ENCODE measurements at regions not wholly inside any gene's neighbourhood (a gene's known extent, or its start where the extent isn't known, plus 50 kb on each side); places are given as distances from the start of the nearest gene placed in this dataset.

- TF ChIP-seq USF1 (IDR thresholded peaks at IDR 0.05; ENCODE audit: borderline replicate concordance, low read depth) (no peak), ELF1 (IDR thresholded peaks at IDR 0.05) (no peak), RFX5 (IDR thresholded peaks at IDR 0.05; ENCODE audit: low read length) (no peak), SMC3 (IDR thresholded peaks at IDR 0.05; ENCODE audit: low read depth, low read length) (no peak), ZBTB33 (IDR thresholded peaks at IDR 0.05; ENCODE audit: borderline replicate concordance, low read depth) (no peak), TEAD4 (IDR thresholded peaks at IDR 0.05; ENCODE audit: borderline replicate concordance, insufficient read depth) (no peak), SIN3A (IDR thresholded peaks at IDR 0.05; ENCODE audit: borderline replicate concordance, low read depth, low read length) (no peak), FOXJ3 (CRISPR knock-in tag; IDR thresholded peaks at IDR 0.05) (no peak), JUND (IDR thresholded peaks at IDR 0.05) (no peak), RXRA (IDR thresholded peaks at IDR 0.05; ENCODE audit: borderline replicate concordance, low read depth) (no peak), RCOR1 (IDR thresholded peaks at IDR 0.05; ENCODE audit: low read length) (no peak), MEF2A (IDR thresholded peaks at IDR 0.05; ENCODE audit: borderline replicate concordance, low read depth) (no peak), EP300 (IDR thresholded peaks at IDR 0.05; ENCODE audit: borderline replicate concordance in 1 of 2, low read depth in 1 of 2, low read length in 1 of 2) (no peak), RAD21 (IDR thresholded peaks at IDR 0.05; ENCODE audit: low read length) (no peak), CTCF (IDR thresholded peaks at IDR 0.05) (no peak), POLR2AphosphoS5 (IDR thresholded peaks at IDR 0.05; ENCODE audit: low read depth, low read length) (no peak)
- no peak for DNase-seq
- ChIA-PET CTCF (interaction anchor here (0.9 to 1.0 kb wide), 2 partner anchors 10 to 70 kb away, joined by 3 to 4 read pairs; no protein-coding TSS in a partner anchor), POLR2A (no interaction called here)
- Histone ChIP-seq H3K36me3 (replicated peaks in 1 of 2; ENCODE audit: control insufficient read depth in 1 of 2, insufficient read depth in 2 of 2, low read length in 1 of 2) (no peaks in the 10 kb centered on the region), H3K9ac (no peak overlapping the region), H2AFZ (ENCODE audit: low read depth) (no peak overlapping the region), H3K4me1 (ENCODE audit: control insufficient read depth in 1 of 2, insufficient read depth in 2 of 2, low read depth in 1 of 2, low read length in 1 of 2) (no peaks in the 10 kb centered on the region), H3K27me3 (ENCODE audit: insufficient read depth) (no peaks in the 10 kb centered on the region), H3K9me3 (no peaks in the 10 kb centered on the region), H3K4me3 (ENCODE audit: low read depth in 2 of 2, low read length in 1 of 2) (no peak overlapping the region), H3F3A (replicated peaks; ENCODE audit: insufficient read depth) (no peaks in the 10 kb centered on the region), H3K27ac (ENCODE audit: low read depth in 2 of 2, low read length in 1 of 2) (no peak overlapping the region), H4K20me1 (ENCODE audit: insufficient read depth) (no peaks in the 10 kb centered on the region), H3K9me2 (no peaks in the 10 kb centered on the region), H3K79me2 (ENCODE audit: insufficient read depth) (no peaks in the 10 kb centered on the region), H3K4me2 (no peak overlapping the region)
- 19% methylated on average over 2 of the region's 2 CpGs for WGBS (ENCODE audit: low lambda C conversion rate)
These were observed 97.0 kb downstream of the MAF start for GRCh38 chr16:79503511-79503910.

All from SK-N-SH (cell line).